ENCODE measurements at regions not wholly inside any gene's neighbourhood (a gene's known extent, or its start where the extent isn't known, plus 50 kb on each side); places are given as distances from the start of the nearest gene placed in this dataset.

- TF ChIP-seq CHD7 (IDR thresholded peaks at IDR 0.05; ENCODE audit: insufficient replicate concordance, low read length) (no peak), BCL11A (IDR thresholded peaks at IDR 0.05; ENCODE audit: low read depth in 2 of 2, low read length in 2 of 2) (no peak), E2F6 (IDR thresholded peaks at IDR 0.05) (no peak), CTBP2 (IDR thresholded peaks at IDR 0.05; ENCODE audit: borderline replicate concordance, insufficient read depth, insufficient read length, low read length) (no peak), ATF3 (IDR thresholded peaks at IDR 0.05; ENCODE audit: insufficient read depth, low read depth, low read length) (no peak), EGR1 (IDR thresholded peaks at IDR 0.05; ENCODE audit: borderline replicate concordance, low read depth, low read length) (no peak), SIX5 (IDR thresholded peaks at IDR 0.05; ENCODE audit: low read depth, low read length) (no peak), MAFK (IDR thresholded peaks at IDR 0.05; ENCODE audit: low read depth, low read length) (no peak)
Measured at GRCh38 chr10:30752481-30752881, 122.9 kb upstream of the LYZL2 start (continued).

Data from H1 (cell line).